Testis (tissue), 2 donors: ENCODE measurements at regions not wholly inside any gene's neighbourhood (a gene's known extent, or its start where the extent isn't known, plus 50 kb on each side); places are given as distances from the start of the nearest gene placed in this dataset.
"Not testable (repeated sequence)": the region's sequence is repeated elsewhere in the genome, so short reads cannot be mapped to it uniquely, and the experiment has no call there.

Experiments
- DNase-seq: peaks from one replicate; pipeline ENCODE4 v3.0.0-alpha.2; 2019
- H3K27ac ChIP-seq, 2 donors: fragments of 200-600 bp; sonication (generic); one replicate each; pipeline ENCODE4 v1.5.1; 2019
- H3K27me3 ChIP-seq: fragments of 200-600 bp; sonication (generic); one replicate; pipeline ENCODE4 v1.5.1; 2019
- H3K36me3 ChIP-seq: fragments of 200-600 bp; sonication (generic); one replicate; pipeline ENCODE4 v1.5.1; 2017; ENCODE audit warnings: low read depth; ENCODE audit errors: missing control alignments
- H3K4me1 ChIP-seq: fragments of 200-600 bp; sonication (generic); one replicate; pipeline ENCODE4 v1.5.1; 2019
- H3K4me3 ChIP-seq, 2 donors: fragments of 200-600 bp; sonication (generic); one replicate each; pipeline ENCODE4 v1.5.1; 2017 to 2019
- H3K9me3 ChIP-seq: fragments of 200-600 bp; sonication (generic); one replicate; pipeline ENCODE4 v1.5.1; 2017
- CTCF ChIP-seq, 3 experiments: fragments of 450-650 bp in 2 of 3; fragments of 200-600 bp in 1 of 3; sonication (generic) in 1 of 3; IDR thresholded peaks; one replicate each; pipeline ENCODE4 v1.5.1; 2016 to 2019; ENCODE audit warnings: antibody characterized with exemption in 3 of 3, mild to moderate bottlenecking in 2 of 3, moderate library complexity in 1 of 3
- POLR2A ChIP-seq: fragments of 450-650 bp; IDR thresholded peaks from one replicate; pipeline ENCODE4 v1.6.1; 2017; ENCODE audit warnings: antibody characterized with exemption, mild to moderate bottlenecking, moderate library complexity
- WGBS, 2 donors: methylation state at CpG; one replicate each; pipeline ENCODE4 v1.1.5; 2018; 5-methylcytosine and 5-hydroxymethylcytosine counted together
- intact Hi-C: fragments of 100-400 bp; cut with DNase I; formaldehyde crosslinking; loops from one replicate; pipeline ENCODE4 v1.15.1; 2023; ENCODE audit warnings: low total_unique reads

- intact Hi-C loops, result no loop called here
- Histone ChIP-seq H3K27me3 (no peaks in the 10 kb centered on the region), H3K4me1 (no peaks in the 10 kb centered on the region), H3K9me3 (no peaks in the 10 kb centered on the region), H3K4me3 (no peak overlapping the region), H3K36me3 (no peaks in the 10 kb centered on the region), H3K27ac (no peak overlapping the region)
- DNase-seq, result no peak
- WGBS, 2 donors, result 72 to 73% methylated on average over 2 of the region's 2 CpGs
- TF ChIP-seq CTCF (IDR thresholded peaks at IDR 0.05), result no peak
Observed at GRCh38 chr18:34401775-34402174, 177.1 kb upstream of the NOL4 start.

- DNase-seq, H3K4me1 ChIP-seq, H3K27me3 ChIP-seq, H3K4me3 ChIP-seq, H3K27ac ChIP-seq, H3K9me3 ChIP-seq, intact Hi-C loops, H3K36me3 ChIP-seq: not testable (repeated sequence)
- 89 to 96% methylated on average over 12 of the region's 12 CpGs for WGBS, 2 donors
Observed at GRCh38 chr18:34407471-34407870, 182.8 kb upstream of the NOL4 start.

- H3K27ac ChIP-seq, result no peak overlapping the region
- no peak for TF ChIP-seq CTCF (IDR thresholded peaks at IDR 0.05)
- no peak for TF ChIP-seq POLR2A
- no peak for DNase-seq
- no peaks in the 10 kb centered on the region for H3K9me3 ChIP-seq
- no peaks in the 10 kb centered on the region for H3K27me3 ChIP-seq
- intact Hi-C loops, result no loop called here
- WGBS, 2 donors, result 35 to 39% methylated on average over 1 of the region's 1 CpG
- no peaks in the 10 kb centered on the region for H3K36me3 ChIP-seq
- no peaks in the 10 kb centered on the region for H3K4me1 ChIP-seq
- no peak overlapping the region for H3K4me3 ChIP-seq
Observed at GRCh38 chr18:34411952-34412351, 187.2 kb upstream of the NOL4 start.

- Histone ChIP-seq H3K36me3 (no peaks in the 10 kb centered on the region), H3K4me1 (no peaks in the 10 kb centered on the region), H3K27ac (no peak overlapping the region), H3K27me3 (no peaks in the 10 kb centered on the region), H3K9me3 (no peaks in the 10 kb centered on the region), H3K4me3 (no peak overlapping the region)
- no peak for DNase-seq
- WGBS, 2 donors, result 92 to 93% methylated on average over 4 of the region's 4 CpGs
- TF ChIP-seq CTCF (IDR thresholded peaks at IDR 0.05) (no peak), POLR2A (no peak)
- intact Hi-C loops, result no loop called here
Observed at GRCh38 chr18:34431042-34431441, 206.3 kb upstream of the NOL4 start.

GRCh38 chr18:34444622-34445021, 219.9 kb upstream of the NOL4 start:
- Histone ChIP-seq H3K4me3 (no peak overlapping the region), H3K9me3 (no peaks in the 10 kb centered on the region), H3K27ac (no peak overlapping the region), H3K27me3 (no peaks in the 10 kb centered on the region), H3K4me1 (no peaks in the 10 kb centered on the region), H3K36me3 (no peaks in the 10 kb centered on the region)
- no peak for DNase-seq
- no peak for TF ChIP-seq POLR2A
- TF ChIP-seq CTCF (IDR thresholded peaks at IDR 0.05), result no peak
- WGBS, 2 donors, result 79 to 87% methylated on average over 2 of the region's 2 CpGs
- intact Hi-C loops, result no loop called here
